Retinal pigment epithelial cell (primary cell): ENCODE measurements at regions not wholly inside any gene's neighbourhood (a gene's known extent, or its start where the extent isn't known, plus 50 kb on each side); places are given as distances from the start of the nearest gene placed in this dataset.
"Not testable (repeated sequence)": the region's sequence is repeated elsewhere in the genome, so short reads cannot be mapped to it uniquely, and the experiment has no call there.

ENCODE experiments used
- DNase-seq: peaks from one replicate; pipeline ENCODE4 v3.0.0-alpha.2; 2010; ENCODE audit warnings: low read depth
- H3K4me3 ChIP-seq: 2 replicates; pipeline ENCODE4 v1.5.1; 2011; ENCODE audit warnings: mild to moderate bottlenecking, low read length, control low read depth, moderate library complexity
- TF ChIP-seq, protein P1 (sequence below): conservative IDR thresholded peaks from 2 replicates; pipeline ENCODE4 v1.5.1; 2011; ENCODE audit warnings: low read depth, low read length, control low read depth, inconsistent platforms

DNA sequence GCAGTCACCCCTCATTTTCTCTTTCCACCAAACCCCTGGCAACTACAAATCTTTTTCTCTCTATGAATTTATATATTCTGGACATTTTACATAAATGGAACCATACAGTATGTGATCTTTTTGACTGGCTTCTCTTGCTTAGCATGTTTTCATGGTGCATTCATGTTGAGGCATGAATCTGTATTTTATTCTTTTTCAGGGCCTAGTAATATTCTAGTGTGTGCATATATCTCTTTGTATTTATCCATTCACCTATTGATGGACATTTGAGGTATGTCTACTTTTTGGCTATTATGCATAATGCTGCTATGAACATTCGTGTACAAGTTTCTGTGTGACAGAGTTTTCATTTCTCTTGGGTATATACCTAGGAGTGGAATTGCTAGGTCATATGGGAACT, 78.2 kb downstream of the HACD1 start:
- TF ChIP-seq, protein P1, sequence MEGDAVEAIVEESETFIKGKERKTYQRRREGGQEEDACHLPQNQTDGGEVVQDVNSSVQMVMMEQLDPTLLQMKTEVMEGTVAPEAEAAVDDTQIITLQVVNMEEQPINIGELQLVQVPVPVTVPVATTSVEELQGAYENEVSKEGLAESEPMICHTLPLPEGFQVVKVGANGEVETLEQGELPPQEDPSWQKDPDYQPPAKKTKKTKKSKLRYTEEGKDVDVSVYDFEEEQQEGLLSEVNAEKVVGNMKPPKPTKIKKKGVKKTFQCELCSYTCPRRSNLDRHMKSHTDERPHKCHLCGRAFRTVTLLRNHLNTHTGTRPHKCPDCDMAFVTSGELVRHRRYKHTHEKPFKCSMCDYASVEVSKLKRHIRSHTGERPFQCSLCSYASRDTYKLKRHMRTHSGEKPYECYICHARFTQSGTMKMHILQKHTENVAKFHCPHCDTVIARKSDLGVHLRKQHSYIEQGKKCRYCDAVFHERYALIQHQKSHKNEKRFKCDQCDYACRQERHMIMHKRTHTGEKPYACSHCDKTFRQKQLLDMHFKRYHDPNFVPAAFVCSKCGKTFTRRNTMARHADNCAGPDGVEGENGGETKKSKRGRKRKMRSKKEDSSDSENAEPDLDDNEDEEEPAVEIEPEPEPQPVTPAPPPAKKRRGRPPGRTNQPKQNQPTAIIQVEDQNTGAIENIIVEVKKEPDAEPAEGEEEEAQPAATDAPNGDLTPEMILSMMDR, result no peak

GRCh38 chr10:17537281-17537680, 79.9 kb downstream of the HACD1 start:
- no peak overlapping the region for H3K4me3 ChIP-seq
- TF ChIP-seq, protein P1, result no peak
- DNase-seq, result no peak

More for the DNA sequence above, 78.2 kb downstream of the HACD1 start:
- no peak overlapping the region for H3K4me3 ChIP-seq
- DNase-seq, result no peak

DNA sequence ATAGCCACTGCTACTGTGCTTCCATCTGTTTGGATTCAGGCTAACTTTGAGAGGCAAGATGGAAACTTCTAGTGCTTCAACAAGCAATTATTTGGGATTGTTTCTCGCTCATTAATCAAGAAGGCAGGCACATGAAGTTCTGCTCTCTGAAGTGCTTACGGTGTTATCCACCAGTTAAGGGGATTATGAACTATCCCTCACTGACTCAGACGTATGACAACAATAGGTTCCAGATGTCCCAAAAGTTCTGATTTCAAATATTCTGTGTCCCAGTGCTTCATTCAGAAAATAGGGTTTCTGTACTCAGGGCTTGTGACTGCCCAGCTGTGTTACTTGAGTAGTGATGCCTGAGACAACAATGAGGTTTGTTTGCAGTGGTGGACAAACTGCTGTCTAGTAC, 81.0 kb downstream of the HACD1 start:
- TF ChIP-seq, protein P1, result no peak
- no peak overlapping the region for H3K4me3 ChIP-seq
- DNase-seq, result no peak

GRCh38 chr10:17533731-17534130, 79.3 kb upstream of the ST8SIA6 start:
- no peak overlapping the region for H3K4me3 ChIP-seq
- DNase-seq, result peak; percentile 52
- TF ChIP-seq, protein P1, result no peak

DNA sequence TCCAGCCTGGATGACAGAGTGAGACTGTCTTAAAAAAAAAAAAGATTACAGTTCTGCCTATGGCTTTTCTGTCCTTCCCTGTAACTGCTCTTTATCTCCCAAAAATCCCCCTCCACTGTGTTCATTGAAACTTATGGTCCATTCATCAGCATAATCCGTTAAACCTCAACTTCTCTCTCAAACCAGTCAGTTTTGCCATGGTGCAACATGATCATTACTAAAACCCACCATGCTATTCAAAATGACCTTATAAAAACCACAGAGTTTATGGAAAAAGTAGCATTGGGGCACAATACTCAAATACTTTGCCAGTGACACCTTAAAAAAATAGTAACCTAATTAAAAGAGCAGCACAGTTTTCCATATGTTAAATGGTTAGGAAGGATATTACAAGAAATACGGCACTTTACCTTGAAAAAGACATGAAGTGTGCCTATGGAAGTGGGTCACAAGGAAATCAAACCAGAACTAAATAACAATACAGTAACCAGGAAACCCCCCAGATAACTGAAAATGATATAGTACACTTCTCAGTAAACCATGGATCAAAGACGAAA, 74.0 kb upstream of the ST8SIA6 start:
- no peak overlapping the region for H3K4me3 ChIP-seq
- DNase-seq, result no peak
- TF ChIP-seq, protein P1, result no peak

GRCh38 chr10:17527514-17528146, 73.2 kb upstream of the ST8SIA6 start:
- no peak overlapping the region for H3K4me3 ChIP-seq
- DNase-seq, result peak; percentile 56
- TF ChIP-seq, protein P1, result no peak

DNA sequence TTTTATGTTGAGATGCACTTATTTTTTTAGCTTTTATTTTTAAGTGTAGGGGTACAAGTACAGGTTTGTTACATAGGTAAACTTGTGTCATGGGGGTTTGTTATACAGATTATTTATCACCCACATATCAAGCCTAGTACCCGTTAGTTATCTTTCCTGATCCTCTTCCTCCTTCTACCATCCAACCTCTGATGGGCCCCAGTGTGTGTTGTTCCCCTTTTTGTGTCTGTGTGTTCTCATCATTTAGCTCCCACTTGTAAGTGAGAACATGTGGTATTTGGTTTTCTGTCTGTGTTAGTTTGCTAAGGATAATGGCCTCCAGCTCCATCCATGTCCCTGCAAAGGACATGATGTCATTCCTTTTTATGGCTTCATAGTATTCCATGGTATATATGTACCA, 72.2 kb upstream of the ST8SIA6 start:
- not testable (repeated sequence) for DNase-seq, H3K4me3 ChIP-seq
